ENCODE measurements at regions not wholly inside any gene's neighbourhood (a gene's known extent, or its start where the extent isn't known, plus 50 kb on each side); places are given as distances from the start of the nearest gene placed in this dataset.
"Not testable (repeated sequence)": the region's sequence is repeated elsewhere in the genome, so short reads cannot be mapped to it uniquely, and the experiment has no call there.

DNA sequence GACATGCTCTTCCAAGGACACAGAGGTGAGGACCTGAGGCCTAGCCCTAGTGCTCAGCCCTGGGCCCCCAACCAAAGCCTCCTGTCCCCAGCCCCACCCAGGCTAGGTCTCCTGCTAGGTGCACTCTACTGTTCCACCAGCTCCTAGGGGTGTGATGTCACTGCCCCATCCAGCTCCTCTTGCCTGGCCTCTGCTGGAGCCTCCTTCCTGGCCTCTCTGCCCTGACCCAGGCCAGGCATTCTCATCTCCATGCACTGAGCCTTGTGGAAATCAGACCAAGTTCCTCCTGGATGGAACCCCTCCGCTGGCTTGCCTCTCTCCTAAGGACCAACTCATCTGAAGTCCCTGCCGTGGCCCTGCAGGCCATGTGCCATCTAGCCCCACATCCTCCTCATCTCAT is 156.8 kb downstream of the INHBB start:
- DNase-seq, result no peak

GRCh38 chr2:120503206-120503792 is 157.4 kb downstream of the INHBB start:
- DNase-seq, result no peak

GRCh38 chr2:120503793-120504571 is 158.0 kb downstream of the INHBB start:
- DNase-seq, result no peak

GRCh38 chr2:120504936-120505705 is 159.2 kb downstream of the INHBB start:
- no peak for DNase-seq

GRCh38 chr2:120508567-120509041 is 162.7 kb downstream of the INHBB start:
- DNase-seq, result no peak

- DNase-seq, result no peak
These were observed 163.4 kb downstream of the INHBB start for GRCh38 chr2:120509213-120509815.

DNA sequence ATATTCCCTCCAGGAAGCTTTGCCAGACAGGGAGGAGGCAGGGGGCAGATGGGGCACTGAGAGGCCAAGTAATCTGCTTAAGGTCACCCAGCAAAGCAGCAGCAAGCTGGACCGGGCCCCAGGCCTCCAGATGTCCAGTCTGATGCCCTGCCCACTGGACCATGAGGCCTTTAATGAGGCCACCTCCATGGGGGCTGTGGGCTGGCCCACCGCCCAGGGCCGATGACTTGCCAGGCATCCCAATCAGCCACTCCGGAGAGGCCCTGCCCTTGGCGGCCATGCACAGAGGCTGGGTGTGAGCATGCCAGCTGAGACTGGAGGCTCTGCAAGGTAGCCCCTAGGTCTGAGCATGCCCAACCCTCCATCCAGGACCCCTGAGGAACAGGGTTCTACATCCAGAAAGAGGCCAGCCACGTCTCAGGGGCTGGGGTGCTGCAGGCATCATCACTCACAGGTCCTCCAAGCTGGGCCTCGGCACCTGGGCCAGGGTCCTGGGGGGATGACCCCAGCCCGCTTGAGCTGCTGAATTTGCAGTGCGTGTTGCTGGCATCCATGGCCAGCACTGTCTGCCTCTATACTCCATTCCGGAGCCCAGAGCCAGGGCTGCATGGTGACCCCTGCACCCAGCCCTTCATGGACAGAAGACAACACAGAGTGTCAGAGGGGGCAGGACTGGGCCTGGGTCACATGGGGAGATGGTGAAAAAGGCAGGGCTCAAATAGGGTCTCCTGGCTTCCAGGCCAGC is 164.2 kb downstream of the INHBB start:
- no peak for DNase-seq

DNA sequence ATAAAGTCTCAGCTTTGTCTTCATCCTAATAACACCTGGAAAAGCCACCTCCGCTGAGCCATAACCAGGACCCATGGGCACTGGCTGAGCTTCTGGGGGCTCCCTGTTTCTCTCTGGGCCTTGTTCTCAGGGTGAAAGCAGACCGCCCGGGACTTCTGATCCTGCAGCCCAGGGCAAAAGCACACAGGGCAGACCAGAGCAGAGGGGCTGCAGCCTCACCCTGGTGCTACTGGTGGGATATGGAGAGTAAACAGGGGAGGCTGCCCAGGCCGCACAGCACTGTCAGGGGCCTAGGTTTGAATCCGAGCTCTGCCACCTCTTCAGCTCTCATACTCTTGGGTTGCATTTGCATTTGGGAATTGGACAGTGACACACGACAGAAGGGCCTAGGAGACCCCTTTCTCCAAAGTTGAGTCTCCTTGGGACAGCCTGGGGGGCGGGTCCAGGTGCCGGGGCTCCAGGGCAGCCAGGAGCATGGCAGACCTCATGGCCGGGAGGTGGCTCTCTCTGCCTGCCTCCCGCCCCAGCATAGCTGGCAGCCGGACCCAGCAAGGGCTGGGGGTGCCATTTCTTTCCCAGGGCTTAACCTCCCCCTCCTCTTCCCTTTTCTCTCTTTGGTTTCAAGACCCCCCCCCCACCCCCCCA is 164.9 kb downstream of the INHBB start:
- DNase-seq, result no peak

DNA sequence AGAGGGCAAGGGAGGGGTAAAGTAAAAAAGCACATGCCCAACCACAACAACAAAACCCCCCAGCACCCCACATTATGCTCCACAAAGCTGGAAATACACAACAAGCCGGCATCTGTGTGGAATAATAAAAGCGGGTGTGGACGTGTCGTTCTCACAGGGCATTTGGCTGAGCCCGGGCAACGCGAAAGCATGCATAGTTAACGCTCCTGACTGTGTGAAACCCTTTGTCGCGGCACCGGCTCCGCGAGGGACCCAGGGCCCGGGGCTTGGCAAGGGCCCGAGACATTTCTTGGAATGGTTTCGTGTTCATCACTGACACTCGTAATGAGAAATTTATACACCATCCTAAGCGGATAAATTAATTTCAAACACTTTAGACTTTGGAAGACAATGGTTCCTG is 165.6 kb downstream of the INHBB start:
- no peak for DNase-seq

- DNase-seq, result no peak
These were observed 166.2 kb downstream of the INHBB start for GRCh38 chr2:120511947-120512710.

DNA sequence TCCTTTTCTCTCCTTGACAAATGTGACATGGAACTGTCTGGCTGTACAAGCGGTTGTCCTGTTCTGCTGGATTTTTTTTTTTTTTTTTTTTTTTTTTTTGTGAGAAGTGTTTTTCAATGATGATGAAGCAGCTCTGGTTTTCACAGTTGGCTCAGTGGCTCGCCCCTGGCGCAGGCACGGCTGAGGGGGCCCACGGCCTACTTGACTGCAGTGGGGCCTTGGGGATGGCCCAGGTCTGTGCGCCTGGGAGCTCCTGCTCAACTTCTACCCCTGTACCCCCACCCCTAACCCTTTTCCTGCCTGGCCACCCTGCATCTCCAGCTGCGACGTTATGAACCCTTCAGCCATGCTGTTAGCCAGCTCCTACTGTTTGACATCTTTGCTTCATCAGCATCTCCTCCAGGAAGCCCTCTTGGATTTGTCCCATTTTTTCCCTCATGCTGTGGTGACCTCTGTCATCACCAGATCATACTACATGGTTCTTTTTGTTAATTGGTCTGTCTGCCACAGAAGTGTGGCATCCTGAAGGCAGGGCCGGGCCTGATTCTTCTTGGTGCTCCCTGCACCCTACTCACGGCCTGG is 167.9 kb downstream of the INHBB start:
- no peak for DNase-seq

DNA sequence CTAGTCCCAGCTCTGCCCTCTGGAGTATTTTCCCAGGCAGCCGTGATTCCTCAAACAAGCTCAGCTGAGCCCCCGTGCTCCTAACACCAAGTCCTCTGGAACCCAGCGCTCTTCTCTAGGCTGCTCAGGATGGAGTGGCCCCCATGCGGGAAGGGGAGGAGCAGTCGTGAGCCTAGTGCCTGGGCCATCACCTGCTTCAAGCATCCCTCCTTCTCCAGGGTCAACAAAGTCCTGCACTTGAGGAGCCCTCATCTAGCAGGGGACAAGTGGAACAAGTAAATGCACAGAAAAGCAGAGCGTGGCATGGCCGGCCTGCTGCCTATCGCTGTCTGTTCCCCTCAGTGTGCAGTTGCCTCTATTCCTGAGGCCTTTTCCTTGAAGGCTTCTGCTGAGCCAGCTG is 168.6 kb downstream of the INHBB start:
- no peak for DNase-seq

DNA sequence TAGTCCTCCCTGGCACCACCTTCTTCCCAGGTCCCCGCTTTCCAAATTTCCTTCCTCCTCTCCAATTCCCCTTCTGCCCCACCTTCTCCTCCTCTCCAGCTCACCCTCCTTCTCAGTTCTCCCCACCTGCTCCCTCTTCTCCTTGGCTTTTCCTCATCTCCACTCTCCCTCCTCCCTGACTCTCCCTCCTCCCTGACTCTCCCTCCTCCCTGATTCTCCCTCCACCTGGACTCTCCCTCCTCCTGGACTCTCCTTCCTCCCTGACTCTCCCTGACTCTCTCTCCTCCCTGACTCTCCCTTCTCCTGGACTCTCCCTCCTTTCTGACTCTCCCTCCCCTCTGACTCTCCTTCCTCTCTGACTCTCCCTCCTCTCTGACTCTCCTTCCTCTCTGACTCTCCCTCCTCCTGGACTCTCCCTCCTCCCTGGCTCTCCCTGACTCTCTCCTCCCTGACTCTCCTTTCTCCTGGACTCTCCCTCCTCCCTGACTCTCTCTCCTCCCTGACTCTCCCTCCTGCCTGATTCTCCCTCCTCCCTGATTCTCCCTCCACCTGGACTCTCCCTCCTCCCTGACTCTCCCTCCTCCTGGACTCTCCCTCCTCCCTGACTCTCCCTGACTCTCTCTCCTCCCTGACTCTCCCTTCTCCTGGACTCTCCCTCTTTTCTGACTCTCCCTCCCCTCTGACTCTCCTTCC is 169.3 kb downstream of the INHBB start:
- DNase-seq, result not testable (repeated sequence)

- DNase-seq, result no peak
These were observed 170.1 kb downstream of the INHBB start for GRCh38 chr2:120515759-120516678.

GRCh38 chr2:120516679-120517314 is 170.9 kb downstream of the INHBB start:
- DNase-seq, result no peak

DNA sequence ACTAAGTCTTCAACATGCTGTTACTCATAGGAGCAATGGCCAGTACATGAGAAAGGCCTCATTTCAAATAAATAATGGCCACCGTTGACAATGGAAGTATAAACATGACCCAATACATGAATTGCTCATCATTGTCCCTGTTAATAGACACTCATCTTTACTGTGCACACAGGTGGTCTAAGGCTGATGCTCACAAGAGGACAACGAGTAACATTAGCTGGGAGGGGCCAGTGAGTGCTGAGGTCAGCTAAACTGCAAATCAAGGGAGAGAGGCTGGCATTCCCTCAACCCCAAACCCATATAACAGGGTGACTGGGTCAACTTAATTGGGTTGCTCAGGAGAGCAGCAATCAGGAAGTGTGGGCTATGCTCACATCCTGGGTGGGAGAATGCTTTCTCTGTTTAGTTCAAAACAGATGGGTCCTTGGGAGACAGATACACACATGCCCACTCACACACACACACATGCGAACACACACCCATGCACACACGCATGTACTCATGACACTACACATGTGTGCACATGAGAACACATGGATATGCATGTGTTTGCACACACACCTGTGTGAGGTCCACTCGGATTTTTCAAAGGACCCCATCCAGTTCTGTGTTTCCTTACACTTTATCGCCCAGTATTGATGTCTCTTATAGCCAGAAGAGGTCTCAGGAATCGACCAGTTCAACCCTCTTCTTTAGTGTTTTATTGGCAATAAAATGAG is 172.0 kb downstream of the INHBB start:
- DNase-seq, result no peak

DNA sequence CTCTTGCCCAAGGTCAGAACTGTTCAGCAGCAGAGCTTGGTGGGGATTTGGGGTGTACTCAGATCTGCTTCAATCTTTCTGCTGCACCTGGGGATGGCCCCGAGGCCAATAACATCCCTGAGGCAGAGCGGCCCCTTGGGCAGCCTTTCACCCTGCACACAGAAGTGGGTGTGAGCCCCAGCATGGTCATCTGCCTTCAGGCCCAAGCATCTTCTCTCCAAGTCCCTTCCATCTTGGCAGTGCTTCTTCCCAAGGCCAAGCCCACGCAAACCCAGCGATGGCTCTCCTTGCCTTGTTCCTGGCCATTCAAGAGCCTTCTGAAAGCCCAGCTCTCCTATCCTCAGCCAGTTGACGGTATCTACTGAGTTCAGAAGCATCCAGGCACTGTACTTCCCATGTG is 172.9 kb downstream of the INHBB start:
- no peak for DNase-seq

GRCh38 chr2:120519469-120519868 is 173.5 kb downstream of the INHBB start:
- no peak for DNase-seq
